GM19351 (cell line): ENCODE measurements at regions not wholly inside any gene's neighbourhood (a gene's known extent, or its start where the extent isn't known, plus 50 kb on each side); places are given as distances from the start of the nearest gene placed in this dataset.
A peak's percentile ranks its signal among the peaks of the same experiment; 100 is the strongest.
"Not testable (repeated sequence)": the region's sequence is repeated elsewhere in the genome, so short reads cannot be mapped to it uniquely, and the experiment has no call there.

Experiments used
- ATAC-seq: cut with Tn5 transposase; IDR thresholded peaks from one replicate; pipeline ENCODE4 v1.9.1; 2021; ENCODE audit warnings: mild to moderate bottlenecking, moderate library complexity; ENCODE audit not compliant: unreplicated experiment

DNA sequence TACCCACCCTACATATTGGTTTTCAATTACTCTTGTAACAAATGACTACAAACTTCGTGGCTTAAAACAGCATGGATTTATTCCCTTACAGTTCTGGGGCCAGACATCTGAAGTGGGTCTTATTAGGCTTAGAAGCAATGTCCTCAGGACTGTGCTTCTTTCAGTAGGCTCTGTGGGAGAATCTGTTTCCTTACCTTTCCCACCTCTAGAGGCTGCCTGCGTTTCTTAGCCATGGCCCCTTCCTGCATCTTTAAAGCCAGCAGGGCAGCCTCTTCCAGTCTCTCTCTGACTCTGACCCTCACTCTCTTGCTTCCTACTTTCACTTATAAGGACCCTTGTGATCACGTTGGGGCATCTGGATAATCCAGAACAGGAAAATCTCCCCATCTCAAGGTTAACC, 252.5 kb upstream of the PGRMC2 start:
- ATAC-seq = no peak

DNA sequence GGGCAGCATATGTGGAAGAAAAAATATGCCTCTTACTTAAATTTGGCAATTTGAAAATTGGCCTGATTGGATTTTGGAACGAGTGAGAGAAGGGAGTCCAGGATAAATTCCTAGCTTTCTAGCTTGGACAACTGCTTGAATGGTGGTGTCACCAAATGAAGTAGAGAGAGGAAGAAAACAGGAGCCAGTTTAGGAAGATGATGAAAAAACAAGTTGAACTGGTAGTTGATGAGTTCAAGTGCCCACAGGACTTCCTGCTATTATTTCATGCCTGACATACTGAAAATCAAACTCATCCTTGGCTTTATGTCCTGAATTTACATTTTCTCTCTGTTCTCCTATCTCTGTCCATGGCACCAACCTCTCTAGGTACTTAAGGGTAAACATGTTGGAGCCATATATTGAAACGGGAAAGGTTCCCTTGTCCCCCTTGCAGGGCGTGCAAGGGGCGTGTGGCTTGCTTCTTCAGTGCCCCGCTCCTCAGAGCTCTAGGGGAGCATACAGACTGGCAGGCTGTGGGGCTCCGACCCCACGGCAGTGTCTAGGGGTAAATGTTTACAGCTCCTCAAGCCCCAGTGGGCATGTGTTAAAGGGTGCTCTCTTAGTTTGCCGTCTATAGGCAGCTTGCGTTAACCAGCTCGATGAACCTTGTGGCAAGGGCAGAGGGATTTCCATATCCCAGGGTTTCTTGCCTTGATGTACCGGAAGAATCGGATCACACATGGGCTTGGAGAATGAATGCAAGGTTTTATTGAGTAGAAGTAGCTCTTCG, 250.7 kb upstream of the PGRMC2 start:
- ATAC-seq = no peak

DNA sequence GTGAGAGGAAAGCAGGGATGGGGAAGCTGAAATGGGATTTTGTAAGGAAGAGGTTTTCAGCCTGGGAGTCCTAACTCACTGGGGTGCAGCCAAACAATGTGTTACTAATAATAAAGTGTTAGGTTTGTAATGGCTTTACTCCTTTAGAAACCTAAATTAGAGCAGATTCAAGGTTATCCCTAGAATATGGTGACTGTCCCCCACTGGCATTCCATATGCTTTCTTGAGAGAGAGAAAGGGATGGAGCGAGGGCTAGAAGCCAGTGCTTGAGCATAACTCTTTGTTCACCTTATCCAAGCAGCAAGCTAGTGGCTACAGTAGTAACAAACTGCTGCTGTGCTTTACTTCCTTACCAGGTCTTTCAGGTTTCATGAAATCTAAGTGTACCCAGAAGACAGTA, 249.1 kb upstream of the PGRMC2 start:
- no peak for ATAC-seq

DNA sequence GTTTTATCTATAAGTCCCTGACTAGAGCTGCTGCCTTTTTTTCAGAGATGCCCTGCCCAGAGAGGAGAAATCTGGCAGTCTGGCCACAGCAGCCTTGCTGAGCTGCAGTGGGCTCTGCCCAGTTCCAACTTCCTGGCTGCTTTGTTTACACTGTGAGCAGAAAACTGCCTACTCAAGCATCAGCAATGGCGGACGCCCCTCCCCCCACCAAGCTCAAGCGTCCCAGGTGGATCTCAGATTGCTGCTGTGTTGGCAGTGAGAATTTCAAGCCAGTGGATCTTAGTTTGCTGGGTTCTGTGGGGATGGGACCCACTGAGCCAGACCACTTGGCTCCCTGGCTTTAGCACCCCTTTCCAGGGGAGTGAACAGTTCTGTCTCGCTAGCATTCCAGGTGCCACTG, 247.9 kb upstream of the PGRMC2 start:
- not testable (repeated sequence) for ATAC-seq

DNA sequence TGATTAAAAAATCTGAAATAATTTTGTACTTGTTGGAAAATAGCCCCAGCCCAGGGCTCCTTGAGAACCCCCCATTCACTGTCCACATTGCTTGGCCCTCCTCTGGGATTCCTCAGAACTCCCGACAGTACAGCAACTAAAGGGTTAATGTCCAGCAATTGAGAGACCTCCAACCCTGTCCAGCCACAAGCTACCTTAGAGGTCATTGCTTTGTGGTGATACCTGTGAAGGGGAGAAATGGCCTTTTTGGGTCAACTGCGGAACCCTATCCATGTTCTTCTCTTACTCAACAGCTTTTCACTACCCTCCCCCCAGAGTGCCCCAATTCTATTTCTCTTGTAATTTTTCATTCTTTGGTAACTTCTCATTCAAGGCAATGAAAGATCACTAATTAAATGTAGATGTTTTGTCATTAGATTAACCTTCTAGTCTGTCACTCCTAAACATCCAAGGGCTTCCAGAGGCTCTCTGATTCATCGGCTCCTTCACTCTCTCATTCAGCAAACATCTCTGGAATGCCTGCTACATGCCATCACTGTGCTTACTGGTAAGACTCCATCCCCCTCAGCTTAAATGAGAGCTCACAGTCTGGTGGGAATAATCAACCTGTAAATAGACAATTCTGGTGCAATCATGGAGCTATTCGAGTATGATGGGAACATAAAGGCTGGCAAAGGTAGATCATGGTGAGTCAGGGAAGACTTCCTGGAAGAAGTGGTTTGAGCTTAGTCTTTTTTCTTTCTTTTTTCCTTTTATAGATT, 241.4 kb upstream of the PGRMC2 start:
- ATAC-seq = no peak

DNA sequence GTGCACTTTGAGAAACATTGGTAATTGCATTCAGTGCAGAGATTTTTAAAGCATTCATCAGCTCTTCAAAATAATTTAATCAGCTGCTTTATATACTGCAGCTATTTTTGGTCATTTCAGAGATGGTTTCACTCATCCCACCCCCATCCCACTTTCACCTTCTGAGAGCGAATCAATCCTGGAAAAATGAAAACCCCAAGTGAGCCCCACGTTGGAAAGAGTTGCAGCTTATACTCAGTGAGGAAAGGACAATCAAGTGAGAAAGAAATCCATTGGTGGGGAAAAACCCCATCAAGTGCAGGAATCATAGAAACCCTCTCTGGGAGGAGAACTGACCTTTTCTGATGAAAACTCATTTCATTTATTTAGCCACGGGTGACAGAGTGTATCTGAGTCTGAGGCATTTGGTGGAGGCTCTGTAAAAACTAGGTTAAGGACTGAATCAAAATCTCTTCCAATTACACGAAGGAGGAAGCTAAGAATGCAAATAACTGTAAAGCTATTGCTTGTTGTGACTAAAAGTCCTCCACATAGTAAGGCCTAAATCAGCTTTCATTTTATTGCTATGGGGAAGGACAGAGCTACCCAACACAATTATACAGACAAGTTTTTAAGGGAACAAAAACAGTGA, 240.4 kb upstream of the PGRMC2 start:
- ATAC-seq = no peak

DNA sequence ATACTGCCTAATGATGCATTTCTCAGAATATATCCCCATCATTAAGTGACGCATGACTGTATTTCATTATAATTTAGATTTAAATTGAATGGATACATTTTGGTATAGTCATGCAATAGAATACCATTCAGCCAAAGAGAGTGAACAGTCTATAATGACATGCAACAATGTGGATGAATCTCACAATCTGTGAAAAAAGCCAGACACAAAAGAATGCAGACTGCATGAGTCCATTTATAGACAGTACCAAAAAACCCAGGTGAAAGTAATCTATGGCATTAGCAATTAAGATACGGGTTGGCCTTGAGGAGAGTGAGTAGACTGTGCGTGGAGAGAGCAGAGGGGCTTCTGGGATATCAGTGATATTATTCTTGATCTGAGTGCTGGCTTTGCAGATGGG, 239.7 kb upstream of the PGRMC2 start:
- ATAC-seq = no peak

DNA sequence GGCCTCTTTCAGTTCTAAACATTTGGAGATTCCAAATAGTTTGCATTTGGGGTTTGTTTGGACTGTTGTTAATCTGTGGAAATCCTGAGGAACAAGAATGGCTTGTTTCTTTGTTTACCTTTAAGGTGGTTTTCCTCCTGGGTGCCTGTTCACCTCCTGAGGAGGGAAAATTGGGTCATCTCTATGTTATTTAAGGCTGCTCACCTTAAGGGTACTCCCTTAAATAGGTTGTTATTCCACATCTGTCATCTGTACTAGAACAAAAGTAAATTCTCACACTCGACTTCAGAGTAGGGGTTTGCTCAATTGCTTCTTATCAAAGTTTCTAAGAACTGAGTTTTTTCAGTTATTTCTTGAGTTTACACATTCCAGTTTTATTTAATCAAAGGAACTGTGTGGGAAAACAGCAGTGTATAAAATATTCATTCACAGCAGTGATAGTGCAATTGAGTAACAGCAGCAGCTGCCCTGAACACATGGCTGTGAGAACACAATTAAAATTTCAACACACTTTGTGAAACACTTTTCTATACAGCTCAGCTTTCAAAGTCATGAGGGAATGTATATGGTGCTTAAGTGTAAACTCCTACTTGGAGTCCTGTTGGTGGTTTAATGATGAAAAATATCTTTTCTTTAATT, 238.5 kb upstream of the PGRMC2 start:
- ATAC-seq = no peak

DNA sequence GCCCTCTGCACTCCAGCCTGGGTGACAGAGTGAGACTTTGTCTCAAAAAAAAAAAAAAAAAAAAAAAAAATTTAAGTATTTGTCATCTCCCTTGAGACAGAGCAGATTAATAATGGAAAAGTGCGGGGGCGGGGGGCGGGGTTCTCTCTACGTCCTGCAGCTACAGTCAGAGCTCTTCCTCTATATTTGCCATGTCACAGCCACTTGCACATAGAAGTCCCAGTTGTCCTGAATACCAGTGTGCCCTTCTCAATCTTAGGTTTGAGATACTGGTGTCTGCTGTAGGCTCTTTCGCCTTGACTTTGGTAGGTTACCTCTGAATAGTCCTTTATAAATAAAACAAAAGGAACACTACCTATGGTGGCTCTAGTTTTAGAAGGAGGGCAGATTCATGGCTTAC, 237.8 kb upstream of the PGRMC2 start:
- ATAC-seq = peak; percentile 57

DNA sequence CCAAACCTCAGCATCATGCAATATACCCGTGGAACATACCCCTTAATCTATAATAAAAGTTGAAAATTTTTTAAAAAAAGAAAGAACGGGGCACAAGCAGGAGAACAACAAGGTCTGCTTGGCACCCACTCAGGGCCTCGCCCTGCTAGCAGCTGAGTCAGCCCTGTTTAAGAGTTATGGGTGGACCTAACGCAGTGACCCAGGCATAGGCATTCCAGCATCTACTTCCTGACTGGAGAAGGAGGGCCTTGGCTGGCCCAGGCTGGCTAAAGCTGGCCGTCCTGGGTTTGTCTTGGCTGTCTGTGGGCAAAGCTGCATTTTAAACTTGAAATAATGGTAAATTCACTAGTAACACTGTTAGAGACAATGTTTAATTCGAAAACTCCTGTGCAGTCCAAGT, 236.7 kb upstream of the PGRMC2 start:
- ATAC-seq = no peak

DNA sequence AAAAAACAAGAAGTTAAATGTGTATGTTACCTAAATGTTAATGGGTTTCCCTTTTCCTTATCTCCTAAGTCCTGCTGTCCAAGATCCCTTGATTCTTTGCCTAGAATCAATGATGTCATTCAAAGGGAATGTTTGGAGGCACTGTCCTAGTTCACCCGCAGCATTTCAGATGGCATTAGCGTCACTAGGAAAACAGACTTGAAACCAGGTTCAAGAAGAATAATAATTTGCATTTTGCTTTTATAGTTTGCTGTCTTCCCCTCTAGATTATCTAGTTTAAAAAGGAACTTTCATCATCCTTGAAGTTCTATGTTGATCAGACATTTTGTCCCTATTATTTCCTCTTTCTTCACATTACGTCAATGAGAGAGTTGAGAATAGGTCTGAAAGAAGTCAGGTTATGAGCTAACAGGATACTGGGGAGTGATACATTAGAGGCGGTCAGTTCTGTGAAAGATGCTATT, 234.1 kb upstream of the PGRMC2 start:
- no peak for ATAC-seq

DNA sequence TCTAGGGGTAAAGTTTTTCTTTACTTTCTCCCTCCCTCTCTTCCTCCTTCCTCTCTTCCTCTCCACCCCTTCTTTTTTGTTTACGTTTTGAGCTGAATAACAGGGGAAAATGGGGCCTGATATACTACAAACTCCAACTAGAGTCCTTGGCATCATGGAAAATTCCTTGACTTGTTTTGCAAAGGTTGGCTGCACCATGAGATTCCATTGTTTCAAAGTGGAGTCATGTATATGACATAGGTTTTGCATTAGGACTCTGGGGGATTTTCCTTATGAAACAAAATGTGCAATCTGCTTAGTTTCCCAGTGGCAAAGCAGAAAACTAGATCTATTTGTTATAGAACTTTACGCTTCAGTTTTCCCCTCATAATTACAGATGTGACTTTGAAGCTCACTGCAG, 233.5 kb upstream of the PGRMC2 start:
- no peak for ATAC-seq

DNA sequence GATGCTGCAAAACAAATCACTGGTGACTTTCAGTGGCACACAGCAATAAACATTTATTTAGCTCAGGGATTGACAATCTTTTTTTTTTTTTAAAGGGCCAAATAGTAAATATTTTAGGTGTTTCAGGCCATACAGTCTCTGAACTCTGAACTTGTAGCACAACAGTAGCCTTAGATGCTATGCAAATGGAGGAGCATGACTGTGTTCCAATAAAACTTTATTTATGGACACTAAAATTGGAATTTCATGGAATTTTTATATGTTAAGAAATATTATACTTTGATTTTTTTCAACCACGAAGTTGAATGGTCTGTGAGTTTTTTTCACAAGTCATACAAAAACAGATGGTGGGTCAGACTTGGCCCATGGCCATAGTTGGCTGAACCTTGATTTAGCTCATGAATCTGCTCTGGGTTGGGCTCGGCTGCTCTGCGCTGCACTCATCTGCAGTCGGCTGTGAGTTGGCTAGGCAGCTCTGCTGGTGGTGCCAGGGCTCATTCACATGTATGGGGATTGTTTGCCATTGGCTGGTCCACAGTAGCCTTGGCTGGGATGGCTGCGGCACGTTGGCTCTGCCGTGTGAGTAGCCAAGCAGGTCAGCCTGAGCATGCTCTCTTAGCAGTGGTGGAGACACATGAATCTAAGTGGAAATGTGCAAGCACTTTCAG, 231.7 kb upstream of the PGRMC2 start:
- no peak for ATAC-seq

DNA sequence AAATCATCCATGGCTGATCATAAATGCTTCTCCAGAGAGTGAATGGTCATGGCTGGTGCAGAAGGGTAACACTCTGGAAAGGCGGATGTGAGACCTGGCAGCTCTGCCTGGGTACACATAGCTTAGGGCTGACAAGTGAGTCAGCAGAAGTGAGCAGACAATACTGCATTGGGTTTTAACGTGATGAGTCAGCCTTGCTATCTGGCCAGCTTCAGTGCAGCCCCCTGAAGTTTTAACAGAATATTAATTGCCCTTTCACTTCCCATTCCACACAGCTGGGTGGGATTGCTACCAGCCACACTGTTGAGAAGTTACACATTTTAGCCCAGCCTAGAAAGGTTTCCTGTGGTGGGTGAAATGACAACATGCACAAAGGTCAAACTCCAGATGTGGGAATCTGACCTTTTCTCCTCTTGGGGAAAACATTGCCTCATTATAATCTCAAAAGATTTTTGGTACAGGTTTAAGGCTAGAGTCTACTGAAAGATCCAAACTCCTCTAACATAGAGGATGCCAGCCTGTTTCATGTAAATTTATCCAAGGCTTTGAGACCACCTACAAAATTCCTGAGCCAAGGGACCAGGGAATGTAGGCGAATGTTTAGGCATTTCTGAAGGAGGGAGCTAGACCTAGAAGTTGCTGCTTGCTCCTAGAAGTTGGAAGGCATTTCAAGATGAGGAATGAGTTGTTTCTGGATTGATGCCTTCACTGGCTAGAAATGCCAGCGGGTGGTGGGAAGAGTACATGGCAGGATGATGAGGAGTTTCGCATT, 230.3 kb upstream of the PGRMC2 start:
- ATAC-seq = peak; percentile 94

DNA sequence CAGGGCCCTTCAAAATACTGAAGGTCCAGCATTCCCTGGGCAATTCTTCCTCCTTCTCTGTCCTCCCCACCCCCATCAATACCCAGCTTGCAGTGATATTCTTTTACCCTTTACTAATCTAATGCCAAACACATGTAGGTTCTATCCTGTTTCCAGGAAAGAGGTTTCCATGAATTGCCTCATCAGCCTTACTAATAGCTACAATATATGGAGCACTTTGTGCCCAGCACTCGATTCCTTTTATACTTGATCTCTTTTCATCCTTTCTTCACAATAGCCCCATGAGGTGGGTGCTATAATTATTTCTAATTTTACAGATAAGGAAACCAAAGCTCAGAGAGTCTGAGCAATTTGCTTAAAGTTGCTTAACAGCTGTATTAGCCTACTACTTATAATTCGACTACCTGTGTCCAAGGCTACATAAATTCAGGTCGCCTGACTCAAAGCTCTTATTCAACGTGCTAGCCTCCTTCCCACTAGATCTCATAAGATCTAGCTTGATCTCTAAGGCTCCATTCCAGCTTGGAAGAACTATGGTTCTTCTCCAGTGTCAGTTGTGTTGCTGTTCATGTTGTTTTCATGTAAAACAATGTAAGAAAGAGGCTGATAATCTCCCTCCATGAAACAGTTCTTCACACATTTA, 229.6 kb upstream of the PGRMC2 start:
- no peak for ATAC-seq

DNA sequence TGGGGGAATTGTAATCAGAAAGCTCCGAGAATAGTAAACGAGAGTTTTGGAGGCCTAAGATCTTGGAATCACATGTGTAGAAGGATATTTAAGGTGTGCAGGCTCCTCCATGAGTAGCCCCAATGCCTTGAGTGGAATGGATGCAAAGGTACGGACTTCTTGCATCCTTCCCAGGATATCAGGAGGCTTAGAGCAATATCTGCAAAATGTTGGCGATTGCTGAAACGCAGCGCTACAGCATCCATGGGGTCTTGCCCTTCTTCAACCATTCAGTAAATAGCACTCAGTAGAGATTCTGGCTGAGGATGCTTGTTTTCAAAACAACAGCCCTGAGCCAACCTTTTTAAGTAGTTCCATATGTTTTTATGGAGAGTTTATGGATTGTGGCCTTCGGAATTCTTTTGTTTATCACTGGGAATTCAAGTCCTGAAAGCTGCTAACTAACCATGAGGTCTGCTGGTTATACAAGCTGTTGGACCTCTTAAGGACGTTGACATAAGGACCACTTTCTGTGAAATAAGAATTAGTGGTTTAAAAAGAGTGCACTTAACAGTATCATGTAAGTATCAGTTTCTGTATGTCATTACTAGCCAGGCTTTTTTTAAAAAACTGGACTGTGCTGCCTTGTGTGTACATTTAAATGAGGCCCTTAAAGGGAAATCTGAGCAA, 228.8 kb upstream of the PGRMC2 start:
- ATAC-seq = peak; percentile 61

DNA sequence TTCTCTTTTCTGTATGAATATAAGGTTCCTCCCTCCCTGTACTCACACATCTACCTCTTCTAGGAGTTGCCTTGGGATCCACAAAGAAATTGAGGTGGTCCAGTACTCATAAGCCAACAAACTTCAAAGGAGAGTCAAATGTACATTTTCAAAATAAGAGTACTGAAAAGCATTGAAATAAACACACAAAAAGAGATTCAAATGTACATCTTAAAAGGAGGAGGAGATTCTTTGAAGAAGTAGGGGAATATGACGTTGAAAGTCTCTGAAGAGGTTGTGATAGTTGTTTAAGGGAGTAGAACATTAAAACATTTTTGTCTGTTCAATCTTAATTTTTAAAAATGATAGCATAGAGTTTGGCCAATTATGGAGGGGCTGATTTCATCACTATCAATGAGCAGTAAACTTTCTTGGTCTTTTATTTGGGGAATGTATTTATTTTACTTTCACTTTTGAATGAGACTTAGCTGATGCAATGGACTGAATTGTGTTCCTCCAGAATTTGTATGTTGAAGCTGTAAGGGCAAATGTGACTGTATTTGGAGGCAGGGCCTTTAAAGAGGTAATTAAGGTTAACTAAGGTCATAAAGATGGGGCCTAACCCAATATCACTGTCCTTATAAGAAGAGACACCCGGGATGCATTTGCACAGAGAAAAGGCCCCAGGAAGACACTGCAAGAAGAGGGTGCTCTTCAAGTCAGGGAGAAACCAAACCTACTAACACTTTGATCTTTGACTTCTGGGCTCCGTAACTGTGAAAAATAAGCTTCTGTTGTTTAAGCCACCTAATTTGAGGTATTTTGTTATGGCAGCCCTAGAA, 226.3 kb upstream of the PGRMC2 start:
- ATAC-seq = no peak

DNA sequence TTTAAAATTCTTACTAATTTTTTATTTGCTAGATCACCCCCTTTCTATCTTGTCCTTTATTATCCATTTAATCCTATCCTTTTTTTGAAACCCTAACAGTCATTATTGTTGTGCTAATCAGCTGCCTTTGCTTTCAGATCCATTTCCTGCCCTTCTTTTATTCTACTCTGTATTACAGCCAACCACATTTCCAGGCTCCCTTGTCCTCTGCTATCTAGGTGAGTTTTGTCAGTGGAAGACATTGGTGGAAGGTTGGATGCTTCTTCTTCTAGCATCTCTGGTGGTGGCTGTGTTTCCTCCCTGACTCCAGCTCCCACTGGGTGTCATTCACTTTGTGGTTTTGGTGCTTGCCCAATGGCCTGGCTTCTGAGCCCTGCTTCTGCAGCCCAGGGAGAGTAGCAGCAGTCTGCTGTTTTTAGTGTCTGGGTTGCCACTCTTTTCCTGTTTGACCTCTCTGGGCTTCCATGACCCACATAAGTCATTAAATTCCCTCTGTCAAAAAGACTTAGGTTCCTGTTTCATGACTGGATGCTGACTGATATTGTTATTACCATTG, 225.2 kb upstream of the PGRMC2 start:
- no peak for ATAC-seq
